Right cardiac atrium (tissue), 5 donors: ENCODE measurements at regions not wholly inside any gene's neighbourhood (a gene's known extent, or its start where the extent isn't known, plus 50 kb on each side); places are given as distances from the start of the nearest gene placed in this dataset.

Experiments
- ATAC-seq, 2 donors: fragments of 200-7000 bp; cut with Tn5 transposase; one replicate each; pipeline versions ENCODE4 v1.8.0 to v1.9.1; 2020; ENCODE audit warnings: moderate library complexity in 2 of 2, mild to moderate bottlenecking in 1 of 2
- DNase-seq, 3 donors: peaks; one replicate each; pipeline ENCODE4 v3.0.0-alpha.2; 2020
- H3K27ac ChIP-seq: one replicate; pipeline ENCODE4 v1.5.1; 2013; ENCODE audit warnings: mild to moderate bottlenecking, low read length, control low read depth, moderate library complexity
- H3K27me3 ChIP-seq: one replicate; pipeline ENCODE4 v1.6.1; 2013; ENCODE audit not compliant: control insufficient read depth, insufficient read depth
- H3K4me1 ChIP-seq: one replicate; pipeline ENCODE4 v1.6.1; 2013; ENCODE audit warnings: low read length; ENCODE audit not compliant: control insufficient read depth, insufficient read depth
- H3K4me3 ChIP-seq: one replicate; pipeline ENCODE4 v1.5.1; 2013; ENCODE audit warnings: low read length, control low read depth
- H3K9me3 ChIP-seq: one replicate; pipeline ENCODE4 v1.6.1; 2013; ENCODE audit warnings: low read length; ENCODE audit not compliant: control insufficient read depth
- WGBS: extraction: QIAGEN DNeasy Blood & Tissue Kit; methylation state at CpG from one replicate; pipeline ENCODE4 v1.1.7; 2013; 5-methylcytosine and 5-hydroxymethylcytosine counted together
- intact Hi-C, 4 donors: fragments of 100-400 bp; cut with DNase I; formaldehyde crosslinking; loops; one replicate each; pipeline versions ENCODE4 v1.11.0 to v1.14.0; 2022 to 2023
- donor health status: healthy with polysubstance abuse.
- donor health status: DM: no; HTN: yes; CAD: no.
- donor health status: DM: no; HTN: no; CAD: no.
- donor health status: DM: no; HTN: yes; CAD: no; lungs with severe emphysema.
- donor health status: DM: yes; HTN: yes; CAD: no.

GRCh38 chr3:7854266-7854665 is 647.4 kb upstream of the LMCD1 start:
- H3K27ac ChIP-seq, result no peak overlapping the region
- DNase-seq (no peak), ATAC-seq (no peak)
- no peaks in the 10 kb centered on the region for H3K9me3 ChIP-seq
- H3K4me3 ChIP-seq, result no peak overlapping the region
- H3K27me3 ChIP-seq, result no peaks in the 10 kb centered on the region
- intact Hi-C loops, result no loop called here
- H3K4me1 ChIP-seq, result no peaks in the 10 kb centered on the region
- 78% methylated on average over 3 of the region's 3 CpGs for WGBS

GRCh38 chr3:7854721-7855120 is 646.9 kb upstream of the LMCD1 start:
- intact Hi-C loops, result no loop called here
- H3K4me1 ChIP-seq, result no peaks in the 10 kb centered on the region
- H3K4me3 ChIP-seq, result no peak overlapping the region
- DNase-seq (no peak), ATAC-seq (no peak)
- 70% methylated on average over 5 of the region's 5 CpGs for WGBS
- H3K27me3 ChIP-seq, result no peaks in the 10 kb centered on the region
- no peak overlapping the region for H3K27ac ChIP-seq
- H3K9me3 ChIP-seq, result no peaks in the 10 kb centered on the region

GRCh38 chr3:7865611-7866010 is 636.0 kb upstream of the LMCD1 start:
- intact Hi-C loops, result no loop called here
- WGBS, result 94% methylated on average over 4 of the region's 4 CpGs
- no peaks in the 10 kb centered on the region for H3K27me3 ChIP-seq
- DNase-seq (no peak), ATAC-seq (no peak)
- H3K9me3 ChIP-seq, result no peaks in the 10 kb centered on the region
- H3K27ac ChIP-seq, result no peak overlapping the region
- H3K4me1 ChIP-seq, result no peaks in the 10 kb centered on the region
- no peak overlapping the region for H3K4me3 ChIP-seq

- no peak for ATAC-seq
- Histone ChIP-seq H3K4me3 (no peak overlapping the region), H3K9me3 (no peaks in the 10 kb centered on the region), H3K27me3 (no peaks in the 10 kb centered on the region), H3K27ac (no peak overlapping the region), H3K4me1 (no peaks in the 10 kb centered on the region)
- intact Hi-C loops, result no loop called here
- no peak for DNase-seq
- WGBS, result 45% methylated on average over 5 of the region's 5 CpGs
Measured at GRCh38 chr3:7867587-7867986, 634.0 kb upstream of the LMCD1 start.

- Histone ChIP-seq H3K4me1 (no peaks in the 10 kb centered on the region), H3K27me3 (no peaks in the 10 kb centered on the region), H3K4me3 (no peak overlapping the region), H3K9me3 (no peaks in the 10 kb centered on the region), H3K27ac (no peak overlapping the region)
- intact Hi-C loops, result no loop called here
- ATAC-seq (no peak), DNase-seq (no peak)
- WGBS, result 26% methylated on average over 1 of the region's 1 CpG
Measured at GRCh38 chr3:7871003-7871560, 630.5 kb upstream of the LMCD1 start.

- no peak for ATAC-seq
- Histone ChIP-seq H3K4me3 (no peak overlapping the region), H3K4me1 (no peaks in the 10 kb centered on the region), H3K9me3 (no peaks in the 10 kb centered on the region), H3K27me3 (no peaks in the 10 kb centered on the region), H3K27ac (no peak overlapping the region)
- intact Hi-C loops, result no loop called here
- DNase-seq, result no peak
- 92% methylated on average over 1 of the region's 1 CpG for WGBS
Measured at GRCh38 chr3:7874116-7874515, 627.5 kb upstream of the LMCD1 start.

GRCh38 chr3:7875925-7876324 is 625.7 kb upstream of the LMCD1 start:
- intact Hi-C loops, result no loop called here
- Histone ChIP-seq H3K27me3 (no peaks in the 10 kb centered on the region), H3K9me3 (no peaks in the 10 kb centered on the region), H3K4me1 (no peaks in the 10 kb centered on the region), H3K27ac (no peak overlapping the region), H3K4me3 (no peak overlapping the region)
- no peak for DNase-seq
- peak; percentile 29 to 41 for ATAC-seq

- intact Hi-C loops, result no loop called here
- H3K27me3 ChIP-seq, result no peaks in the 10 kb centered on the region
- no peak overlapping the region for H3K4me3 ChIP-seq
- no peak overlapping the region for H3K27ac ChIP-seq
- 40% methylated on average over 3 of the region's 3 CpGs for WGBS
- H3K9me3 ChIP-seq, result no peaks in the 10 kb centered on the region
- ATAC-seq, result no peak
- DNase-seq, result no peak
- no peaks in the 10 kb centered on the region for H3K4me1 ChIP-seq
Measured at GRCh38 chr3:7876741-7877297, 624.8 kb upstream of the LMCD1 start.

GRCh38 chr3:7877312-7877711 is 624.3 kb upstream of the LMCD1 start:
- intact Hi-C loops, result no loop called here
- WGBS, result 75% methylated on average over 5 of the region's 5 CpGs

GRCh38 chr3:7879572-7879971 is 622.1 kb upstream of the LMCD1 start:
- no peak overlapping the region for H3K27ac ChIP-seq
- no peaks in the 10 kb centered on the region for H3K4me1 ChIP-seq
- DNase-seq (no peak), ATAC-seq (no peak)
- 69% methylated on average over 1 of the region's 1 CpG for WGBS
- intact Hi-C loops, result no loop called here
- H3K27me3 ChIP-seq, result no peaks in the 10 kb centered on the region
- H3K4me3 ChIP-seq, result no peak overlapping the region
- no peaks in the 10 kb centered on the region for H3K9me3 ChIP-seq

More at GRCh38 chr3:7877312-7877711, 624.3 kb upstream of the LMCD1 start:
- Histone ChIP-seq H3K27ac (no peak overlapping the region), H3K27me3 (no peaks in the 10 kb centered on the region), H3K9me3 (no peaks in the 10 kb centered on the region), H3K4me1 (no peaks in the 10 kb centered on the region), H3K4me3 (no peak overlapping the region)
- DNase-seq (no peak), ATAC-seq (no peak)

- Histone ChIP-seq H3K27ac (no peak overlapping the region), H3K9me3 (no peaks in the 10 kb centered on the region), H3K4me3 (no peak overlapping the region), H3K27me3 (no peaks in the 10 kb centered on the region), H3K4me1 (no peaks in the 10 kb centered on the region)
- 64% methylated on average over 2 of the region's 2 CpGs for WGBS
- intact Hi-C loops, result no loop called here
- ATAC-seq, result no peak
- DNase-seq, result no peak
Measured at GRCh38 chr3:7881946-7882345, 619.7 kb upstream of the LMCD1 start.

GRCh38 chr3:7897655-7898054 is 604.0 kb upstream of the LMCD1 start:
- no peak overlapping the region for H3K4me3 ChIP-seq
- no peaks in the 10 kb centered on the region for H3K27me3 ChIP-seq
- H3K4me1 ChIP-seq, result no peaks in the 10 kb centered on the region
- ATAC-seq, result no peak
- intact Hi-C loops, result no loop called here
- no peak overlapping the region for H3K27ac ChIP-seq
- DNase-seq, result peak in 1 of 3 donors; percentile 9
- no peaks in the 10 kb centered on the region for H3K9me3 ChIP-seq
- 55% methylated on average over 5 of the region's 5 CpGs for WGBS
